Jurkat, Clone E6-1 (cell line): ENCODE measurements at regions not wholly inside any gene's neighbourhood (a gene's known extent, or its start where the extent isn't known, plus 50 kb on each side); places are given as distances from the start of the nearest gene placed in this dataset.
"Not testable (repeated sequence)": the region's sequence is repeated elsewhere in the genome, so short reads cannot be mapped to it uniquely, and the experiment has no call there.

Experiments
- DNase-seq: peaks from one replicate; pipeline ENCODE4 v3.0.0-alpha.2; 2011; ENCODE audit warnings: low read depth, low spot score
- H3K4me3 ChIP-seq: 2 replicates; pipeline ENCODE4 v1.5.1; 2011; ENCODE audit warnings: mild to moderate bottlenecking, low read length, control low read depth, moderate library complexity

DNA sequence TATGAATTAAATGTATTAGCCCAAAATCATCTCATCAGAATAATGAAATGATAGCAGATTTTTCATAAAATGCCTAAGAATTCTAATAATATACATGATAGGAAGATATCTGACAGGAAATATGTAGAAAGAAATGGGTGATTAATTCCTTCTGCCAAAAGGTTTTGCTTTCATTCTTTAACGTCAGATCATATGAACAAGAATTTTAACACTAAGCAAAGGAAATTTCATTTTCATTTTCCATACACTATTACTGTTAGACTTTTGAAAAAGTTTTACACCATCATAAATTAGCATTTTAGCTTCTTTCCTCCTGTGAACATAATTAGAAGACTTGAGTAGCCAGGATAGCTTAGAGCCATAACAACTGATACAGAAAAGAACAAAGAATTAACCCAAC lies 1099.9 kb downstream of the NSUN3 start:
- DNase-seq = no peak
- no peak overlapping the region for H3K4me3 ChIP-seq

DNA sequence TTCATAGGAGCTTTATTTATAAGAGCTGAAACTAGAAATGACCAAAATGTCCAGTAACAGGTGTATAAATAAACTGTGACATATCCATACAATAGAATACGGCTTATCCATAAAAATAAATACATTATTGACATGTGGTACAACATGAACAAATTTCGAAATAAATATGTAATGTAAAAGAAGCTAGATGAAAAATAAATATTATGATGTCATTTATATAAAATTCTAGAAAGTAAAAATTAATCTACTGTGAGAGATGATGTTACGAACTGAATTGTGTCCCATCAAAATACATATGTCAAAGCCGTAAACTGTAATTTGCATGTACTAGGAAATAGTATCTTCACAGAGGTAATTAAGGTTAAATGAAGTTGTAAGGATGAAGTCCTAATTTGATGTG lies 1104.9 kb downstream of the NSUN3 start:
- no peak overlapping the region for H3K4me3 ChIP-seq
- no peak for DNase-seq

DNA sequence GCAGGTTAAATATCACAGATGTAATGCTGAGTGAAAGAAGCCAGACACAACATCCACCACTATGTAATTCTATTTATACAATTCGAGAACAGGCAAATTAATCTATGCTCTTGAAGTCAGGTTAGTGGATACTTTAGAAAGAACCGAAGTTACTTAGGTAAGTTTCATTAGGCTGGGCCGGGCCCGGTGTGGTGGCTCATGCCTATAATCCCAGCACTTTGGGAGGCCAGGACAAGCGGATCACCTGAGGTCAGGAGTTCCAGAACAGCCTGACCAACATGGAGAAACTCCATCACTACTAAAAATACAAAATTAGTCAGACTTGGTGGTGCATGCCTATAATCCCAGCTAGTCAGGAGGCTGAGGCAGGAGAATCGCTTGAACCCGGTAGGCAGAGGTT lies 1105.7 kb downstream of the NSUN3 start:
- DNase-seq = no peak

GRCh38 chr3:95172164-95172943 lies 1109.5 kb downstream of the NSUN3 start:
- H3K4me3 ChIP-seq = no peak overlapping the region
- DNase-seq = no peak

More for the DNA sequence above, 1105.7 kb downstream of the NSUN3 start:
- H3K4me3 ChIP-seq = no peak overlapping the region

- no peak overlapping the region for H3K4me3 ChIP-seq
- DNase-seq = no peak
These were observed 1114.2 kb downstream of the NSUN3 start for GRCh38 chr3:95177096-95177495.

GRCh38 chr3:95184038-95184437 lies 1121.2 kb downstream of the NSUN3 start:
- no peak for DNase-seq
- no peak overlapping the region for H3K4me3 ChIP-seq

DNA sequence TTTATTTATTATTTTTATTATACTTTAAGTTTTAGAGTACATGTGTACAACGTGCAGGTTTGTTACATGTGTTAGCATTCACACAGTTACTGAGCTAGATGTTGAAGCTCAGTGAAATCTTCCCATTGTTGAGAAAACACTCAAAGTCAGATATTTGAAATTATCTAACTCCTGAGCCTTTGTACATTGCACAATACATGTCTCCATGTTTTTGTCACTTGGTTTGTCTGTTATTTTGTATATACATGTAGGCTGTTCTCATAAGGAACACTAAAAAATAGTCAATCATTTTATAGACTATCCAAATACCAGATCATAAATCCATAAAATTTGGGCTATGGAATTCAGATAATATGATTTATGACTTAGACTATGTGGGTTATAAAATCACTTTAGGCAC lies 1126.5 kb downstream of the NSUN3 start:
- DNase-seq = no peak
- no peak overlapping the region for H3K4me3 ChIP-seq

GRCh38 chr3:95197661-95198060 lies 1134.8 kb downstream of the NSUN3 start:
- DNase-seq = no peak
- H3K4me3 ChIP-seq = no peak overlapping the region

DNA sequence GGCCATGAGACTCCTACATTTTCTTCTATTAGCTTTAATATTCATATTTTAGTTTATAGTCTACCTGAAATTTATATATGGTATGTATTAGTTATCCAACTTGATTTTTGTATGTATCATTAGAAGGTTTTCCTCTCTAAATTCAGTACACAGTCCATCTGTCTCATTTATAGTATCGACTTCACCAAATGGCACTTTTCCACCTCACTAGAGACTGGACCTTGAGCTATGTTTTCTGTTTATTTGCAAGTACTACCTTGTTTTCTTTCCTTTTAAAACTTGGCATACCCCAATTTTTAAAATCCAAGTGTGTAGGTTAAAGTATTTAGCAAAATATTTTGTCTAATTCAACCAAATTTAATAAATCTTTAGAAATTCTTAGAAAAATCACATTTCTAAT lies 1137.5 kb downstream of the NSUN3 start:
- H3K4me3 ChIP-seq = no peak overlapping the region
- no peak for DNase-seq

DNA sequence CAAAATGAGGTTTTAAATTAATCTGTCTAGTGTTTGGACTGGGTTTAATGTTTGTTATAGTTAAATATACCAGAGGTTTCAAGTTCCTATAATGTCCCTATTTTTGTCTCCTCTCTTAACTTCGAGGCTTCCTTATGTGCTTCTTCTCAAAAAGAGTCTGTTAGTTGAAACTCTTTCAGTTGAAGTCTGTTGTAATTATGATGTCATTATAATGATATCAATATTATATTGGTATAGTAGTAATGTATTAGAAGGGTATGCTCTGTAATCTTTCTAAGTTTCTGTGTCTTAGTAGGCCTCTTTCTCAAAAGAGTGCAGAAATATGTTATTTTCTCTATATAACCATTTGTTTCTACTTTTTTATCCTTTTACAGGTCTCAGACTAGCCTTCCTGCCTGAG lies 1148.0 kb downstream of the NSUN3 start:
- no peak overlapping the region for H3K4me3 ChIP-seq
- no peak for DNase-seq

DNA sequence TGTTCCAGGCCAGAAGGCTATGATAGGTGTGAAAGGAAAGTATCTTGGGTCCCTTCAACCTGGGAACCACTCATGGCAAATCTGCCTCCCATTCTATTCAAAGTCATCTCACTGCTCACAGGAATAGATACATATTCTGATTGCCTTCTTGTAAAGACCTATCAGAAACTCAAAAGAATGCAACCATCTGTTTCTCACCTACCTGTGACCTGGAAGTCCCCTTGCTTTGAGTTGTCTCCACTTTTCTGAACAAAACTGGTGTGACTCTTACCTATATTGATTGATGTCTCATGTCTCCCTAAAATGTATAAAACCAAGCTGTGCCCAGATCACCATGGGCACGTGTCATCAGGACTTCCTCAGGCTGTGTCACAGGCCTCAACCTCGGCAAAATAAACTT lies 1149.3 kb downstream of the NSUN3 start:
- H3K4me3 ChIP-seq = no peak overlapping the region
- no peak for DNase-seq

DNA sequence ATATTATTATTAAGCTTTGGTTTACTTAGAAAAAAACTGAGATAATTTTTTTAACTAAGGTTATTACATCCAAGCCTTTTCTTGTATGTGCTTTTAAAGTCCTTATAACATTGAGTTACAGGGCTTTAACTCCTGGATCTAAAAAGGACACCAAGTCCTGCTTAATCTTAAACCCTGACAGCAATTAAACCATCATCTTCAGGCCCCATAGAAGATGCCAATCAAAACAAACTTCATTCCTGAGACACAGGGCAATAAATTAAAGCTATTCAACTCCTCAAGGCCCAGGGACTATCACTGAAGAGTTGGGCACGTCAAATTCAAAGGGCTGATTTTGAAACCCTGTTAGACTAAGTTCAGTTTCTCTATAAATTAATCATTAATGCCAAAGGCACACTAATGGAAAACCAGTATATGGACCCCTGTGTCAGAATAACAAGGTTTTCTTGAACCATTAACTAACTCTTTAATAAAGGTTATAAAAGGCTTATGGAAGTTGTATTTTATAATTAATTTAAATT lies 1152.6 kb downstream of the NSUN3 start:
- no peak for DNase-seq
- H3K4me3 ChIP-seq = no peak overlapping the region

GRCh38 chr3:95217661-95218060 lies 1154.8 kb downstream of the NSUN3 start:
- no peak for DNase-seq
- H3K4me3 ChIP-seq = no peak overlapping the region

DNA sequence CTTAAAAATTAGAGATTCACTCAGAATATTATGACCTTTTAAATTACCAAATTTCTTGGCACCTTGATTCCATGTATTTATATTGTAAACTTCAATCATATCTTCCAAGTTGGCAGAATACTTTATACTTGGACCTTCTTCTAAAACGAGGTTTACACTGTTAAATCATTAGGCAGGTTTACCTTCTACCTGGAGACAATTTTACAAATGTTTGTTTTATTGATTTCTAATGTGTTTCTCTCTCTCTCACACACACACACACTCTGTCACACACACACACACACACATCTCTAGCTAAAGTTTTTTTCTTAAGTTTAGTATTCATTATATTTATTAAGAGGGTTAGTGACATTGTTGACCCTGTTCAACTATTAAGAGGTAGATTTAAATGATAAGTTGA lies 1155.6 kb downstream of the NSUN3 start:
- no peak for DNase-seq

DNA sequence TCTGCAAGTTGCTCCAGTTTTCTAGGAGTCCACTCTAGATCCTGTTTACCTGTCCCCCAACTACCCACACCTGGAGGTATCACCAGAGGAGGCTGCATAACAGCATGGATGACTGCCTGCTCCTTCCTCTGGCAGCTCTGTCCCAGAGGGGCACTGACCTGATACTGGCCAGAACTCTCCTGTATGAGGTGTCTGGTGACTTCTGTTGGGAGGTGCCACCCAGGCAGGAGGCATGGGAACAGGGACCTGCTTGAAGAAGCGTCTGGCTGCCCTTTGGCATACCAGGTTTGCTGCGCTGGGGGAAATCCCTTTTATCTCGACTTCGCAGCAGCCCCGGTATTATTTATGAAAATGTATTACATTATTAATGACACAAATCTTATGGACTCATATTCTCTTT lies 1163.6 kb downstream of the NSUN3 start:
- DNase-seq = no peak
- no peak overlapping the region for H3K4me3 ChIP-seq

More for the DNA sequence above, 1155.6 kb downstream of the NSUN3 start:
- H3K4me3 ChIP-seq = no peak overlapping the region

- H3K4me3 ChIP-seq = no peak overlapping the region
- no peak for DNase-seq
These were observed 1164.2 kb downstream of the NSUN3 start for GRCh38 chr3:95227092-95227491.

- no peak for DNase-seq
- H3K4me3 ChIP-seq = no peak overlapping the region
These were observed 1165.6 kb downstream of the NSUN3 start for GRCh38 chr3:95228416-95228815.

DNA sequence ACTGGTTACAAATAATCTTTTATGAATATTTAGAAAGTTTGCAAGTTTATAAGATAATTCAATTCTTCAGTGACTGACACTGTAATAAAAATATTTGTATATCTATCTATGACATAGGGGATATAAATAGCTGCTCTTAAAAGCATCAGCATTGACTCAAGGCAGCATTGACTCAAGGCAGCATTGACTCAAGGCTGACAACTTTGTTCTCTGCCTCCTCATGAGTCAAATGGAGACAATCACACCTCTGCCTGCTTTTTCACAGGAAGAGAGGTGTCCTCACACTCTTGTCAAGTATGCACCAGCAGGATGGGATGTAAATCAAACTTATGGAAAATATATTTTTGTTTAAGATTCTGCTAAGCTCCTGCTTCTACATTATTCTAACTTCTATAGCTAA lies 1173.1 kb downstream of the NSUN3 start:
- no peak for DNase-seq
- H3K4me3 ChIP-seq = no peak overlapping the region

DNA sequence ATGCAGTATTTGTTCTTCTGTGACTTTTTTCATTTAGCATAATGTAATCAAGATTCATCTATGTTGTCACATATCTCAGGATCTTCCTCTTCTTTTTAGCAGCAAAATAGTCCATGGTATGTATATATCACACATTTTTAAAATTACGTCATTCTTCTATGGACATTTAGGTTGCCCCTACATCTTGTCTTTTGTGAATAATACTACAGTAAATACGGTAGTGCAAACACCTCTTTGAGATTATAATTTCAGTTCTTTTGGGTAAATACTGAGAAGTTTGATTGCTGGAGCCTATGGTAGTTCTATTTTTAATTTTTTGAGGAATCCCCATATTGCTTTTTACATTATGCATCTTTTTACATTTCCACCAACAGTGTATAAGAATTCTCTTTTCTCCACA lies 1174.9 kb downstream of the NSUN3 start:
- DNase-seq = no peak
- no peak overlapping the region for H3K4me3 ChIP-seq

DNA sequence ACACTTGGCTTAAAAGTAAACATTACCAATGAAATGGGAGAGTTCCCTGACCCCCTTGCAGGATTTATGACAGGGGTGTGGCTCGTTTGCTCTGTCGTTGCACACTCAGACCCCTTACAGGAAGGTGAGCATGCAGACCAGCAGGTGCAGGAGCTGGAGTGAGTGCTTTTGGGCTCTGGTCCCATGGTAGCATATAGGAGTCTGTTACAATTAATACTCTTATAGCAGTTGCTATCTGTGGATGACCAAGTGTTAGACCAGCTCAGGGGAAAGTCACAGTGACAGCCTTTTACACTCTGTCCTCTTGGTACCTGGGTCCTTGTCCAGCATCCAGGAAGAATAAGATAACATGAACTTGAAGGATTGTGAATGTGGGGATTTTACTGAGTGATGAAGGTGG lies 1177.5 kb downstream of the NSUN3 start:
- no peak overlapping the region for H3K4me3 ChIP-seq
- no peak for DNase-seq

DNA sequence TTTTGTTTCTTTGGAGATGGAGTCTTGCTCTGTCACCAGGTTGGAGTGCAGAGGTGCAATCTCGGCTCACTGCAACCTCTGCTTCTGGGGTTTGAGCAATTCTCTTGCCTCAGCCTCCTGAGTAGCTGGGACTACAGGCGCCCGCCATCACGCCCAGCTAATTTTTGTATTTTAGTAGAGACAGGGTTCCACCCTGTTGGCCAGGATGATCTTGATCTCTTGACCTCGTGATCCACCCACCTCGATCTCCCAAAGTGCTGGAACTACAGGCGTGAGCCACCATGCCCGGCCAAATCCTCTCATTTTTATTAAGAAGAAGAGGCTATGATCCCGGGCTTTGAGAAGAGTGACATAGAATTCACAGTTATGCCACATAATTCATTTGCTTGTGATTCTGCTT lies 1178.4 kb downstream of the NSUN3 start:
- H3K4me3 ChIP-seq, DNase-seq: not testable (repeated sequence)
